GM12878 (cell line): ENCODE measurements at regions not wholly inside any gene's neighbourhood (a gene's known extent, or its start where the extent isn't known, plus 50 kb on each side); places are given as distances from the start of the nearest gene placed in this dataset.

Experiments used
- ATAC-seq: fragments of 200-7000 bp; cut with Tn5 transposase; 3 replicates; pipeline ENCODE4 v1.9.1; 2020; ENCODE audit warnings: mild to moderate bottlenecking, moderate library complexity
- BruUV-seq: library from RNA; stranded (reverse); fragments of 400-500 nt; replicated peaks from 2 replicates; lab custom pipeline; 2021; lab: Mats Ljungman, UMichigan
- CTCF ChIA-PET: fragments of 300-600 bp; sonication (Branson Sonifier 250); formaldehyde crosslinking; extraction: SDS; loops from one replicate; lab custom pipeline; 2021; ENCODE audit warnings: inconsistent platforms; lab: Yijun Ruan, JAX
- POLR2A ChIA-PET: fragments of 350-600 bp; formaldehyde crosslinking; extraction: SDS; loops from one replicate; lab custom pipeline; 2021; ENCODE audit warnings: inconsistent platforms; lab: Charles Lee
- RAD21 ChIA-PET: fragments of 300-600 bp; sonication (Branson Sonifier 250); formaldehyde crosslinking; loops from one replicate; lab custom pipeline; 2023; ENCODE audit warnings: antibody characterized with exemption; ENCODE audit not compliant: unreplicated experiment; lab: Charles Lee
- SMC1A ChIA-PET: fragments of 300-600 bp; sonication (Branson Sonifier 250); formaldehyde crosslinking; loops from one replicate; lab custom pipeline; 2023; ENCODE audit not compliant: unreplicated experiment, uncharacterized antibody; lab: Charles Lee
- DNase-seq: peaks from one replicate; pipeline ENCODE4 v3.0.0-alpha.2; 2011; ENCODE audit warnings: low read depth, low spot score
- FAIRE-seq: peaks from 3 replicates; lab custom pipeline; 2011; peaks lifted over from hg19 to GRCh38; lab: Jason Lieb, UNC
- H2AFZ ChIP-seq: 2 replicates; pipeline ENCODE4 v1.6.0; 2011; ENCODE audit warnings: low read depth, low read length, control low read depth; ENCODE audit not compliant: control insufficient read depth
- H3K27ac ChIP-seq: 2 replicates; pipeline ENCODE4 v1.5.1; 2011; ENCODE audit warnings: control low read depth; ENCODE audit not compliant: control insufficient read depth, insufficient read depth
- H3K27me3 ChIP-seq, 2 experiments: replicated peaks in 1 of 2; 2 replicates each; pipeline versions ENCODE4 v1.6.0 to v1.6.1; 2011; ENCODE audit warnings: low read length in 1 of 2; ENCODE audit not compliant: control insufficient read depth in 2 of 2, insufficient read depth in 2 of 2
- H3K36me3 ChIP-seq, 2 experiments: 2 replicates each; pipeline ENCODE4 v1.5.1; 2011; ENCODE audit warnings: low read length in 1 of 2; ENCODE audit not compliant: control insufficient read depth in 2 of 2, insufficient read depth in 2 of 2
- H3K4me1 ChIP-seq: 2 replicates; pipeline ENCODE4 v1.6.1; 2011; ENCODE audit warnings: mild to moderate bottlenecking, low read length, moderate library complexity, mixed read lengths; ENCODE audit not compliant: control insufficient read depth, insufficient read depth
- H3K4me2 ChIP-seq: 2 replicates; pipeline ENCODE4 v1.6.0; 2011; ENCODE audit warnings: control low read depth; ENCODE audit not compliant: control insufficient read depth, insufficient read depth
- H3K4me3 ChIP-seq: fragments of 200-600 bp; sonication (generic); 2 replicates; pipeline ENCODE4 v1.5.1; 2016
- H3K79me2 ChIP-seq: 2 replicates; pipeline ENCODE4 v1.6.0; 2011; ENCODE audit warnings: low read length; ENCODE audit not compliant: control insufficient read depth, insufficient read depth
- H3K9ac ChIP-seq: 2 replicates; pipeline ENCODE4 v1.8.0; 2011; ENCODE audit warnings: low read length, control low read depth, mixed read lengths; ENCODE audit not compliant: control insufficient read depth, insufficient read depth
- H3K9me3 ChIP-seq: replicated peaks from 3 replicates; pipeline ENCODE4 v1.5.1; 2011; ENCODE audit warnings: mild to moderate bottlenecking, low read length; ENCODE audit not compliant: control insufficient read depth, insufficient read depth
- H4K20me1 ChIP-seq: 2 replicates; pipeline ENCODE4 v1.6.0; 2011; ENCODE audit not compliant: control insufficient read depth, insufficient read depth
- PAX5 ChIP-seq: IDR thresholded peaks from 2 replicates; pipeline ENCODE4 v1.6.1; 2011; ENCODE audit warnings: low read depth, low read length, borderline replicate concordance
- TCF12 ChIP-seq: IDR thresholded peaks from 2 replicates; pipeline ENCODE4 v1.6.1; 2011; ENCODE audit warnings: low read depth, mild to moderate bottlenecking, low read length
- ZZZ3 ChIP-seq: IDR thresholded peaks from 2 replicates; pipeline ENCODE4 v1.6.1; 2011; ENCODE audit warnings: low read depth; ENCODE audit not compliant: control insufficient read depth, insufficient read length
- WGBS: methylation state at CpG from one replicate; pipeline ENCODE4 v1.1.6; 2016; ENCODE audit warnings: low lambda C conversion rate; ENCODE audit not compliant: insufficient replicate concordance, insufficient coverage; ENCODE audit errors: missing lambda C conversion rate; 5-methylcytosine and 5-hydroxymethylcytosine counted together
- in situ Hi-C: fragments of 300-500 bp; cut with MboI; formaldehyde crosslinking; loops from 9 replicates; pipeline ENCODE4 v1.14.3; 2018; ENCODE audit warnings: mixed read lengths
- intact Hi-C: fragments of 100-400 bp; cut with micrococcal nuclease; formaldehyde crosslinking; loops from one replicate; pipeline ENCODE4 v1.14.2; 2022; ENCODE audit not compliant: unreplicated experiment

DNA sequence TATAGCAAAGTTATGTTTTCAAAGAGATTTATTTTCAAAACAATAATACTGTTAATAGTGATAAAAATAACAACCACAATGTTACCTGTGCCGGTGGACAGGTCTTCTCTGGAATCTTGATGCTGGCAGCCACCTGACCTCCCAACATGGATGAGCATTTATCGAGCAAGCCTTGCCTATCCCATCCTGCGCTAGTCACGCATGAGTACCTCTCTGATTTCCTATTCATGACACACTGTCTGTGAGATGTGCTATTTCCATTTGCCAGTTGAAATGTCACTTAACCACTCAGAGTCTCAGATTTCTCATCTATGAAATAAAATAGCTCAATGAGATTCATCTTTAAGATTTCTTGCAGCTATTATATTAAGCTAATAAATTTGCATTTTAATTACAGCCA lies 341.2 kb upstream of the VWC2 start:
- ChIA-PET SMC1A (no interaction called here), RAD21 (no interaction called here), POLR2A (no interaction called here), CTCF (no interaction called here)
- no peak for ATAC-seq
- no peak overlapping the region for H3K4me2 ChIP-seq
- BruUV-seq, result no TSS peak
- H2AFZ ChIP-seq, result no peak overlapping the region
- H3K27ac ChIP-seq, result no peak overlapping the region
- no peaks in the 10 kb centered on the region for H3K36me3 ChIP-seq
- no peaks in the 10 kb centered on the region for H3K9me3 ChIP-seq
- H3K79me2 ChIP-seq, result no peaks in the 10 kb centered on the region
- H3K27me3 ChIP-seq, result no peaks in the 10 kb centered on the region
- H4K20me1 ChIP-seq, result no peaks in the 10 kb centered on the region
- DNase-seq, result no peak
- no peaks in the 10 kb centered on the region for H3K4me1 ChIP-seq
- intact Hi-C loops (no loop called here), in situ Hi-C loops (no loop called here)
- no peak for FAIRE-seq
- no peak overlapping the region for H3K4me3 ChIP-seq
- TF ChIP-seq ZZZ3 (no peak), PAX5 (peak; percentile 63; the same call in 1 of the 2 replicates)
- H3K9ac ChIP-seq, result no peak overlapping the region
- 17% methylated on average over 4 of the region's 4 CpGs for WGBS

DNA sequence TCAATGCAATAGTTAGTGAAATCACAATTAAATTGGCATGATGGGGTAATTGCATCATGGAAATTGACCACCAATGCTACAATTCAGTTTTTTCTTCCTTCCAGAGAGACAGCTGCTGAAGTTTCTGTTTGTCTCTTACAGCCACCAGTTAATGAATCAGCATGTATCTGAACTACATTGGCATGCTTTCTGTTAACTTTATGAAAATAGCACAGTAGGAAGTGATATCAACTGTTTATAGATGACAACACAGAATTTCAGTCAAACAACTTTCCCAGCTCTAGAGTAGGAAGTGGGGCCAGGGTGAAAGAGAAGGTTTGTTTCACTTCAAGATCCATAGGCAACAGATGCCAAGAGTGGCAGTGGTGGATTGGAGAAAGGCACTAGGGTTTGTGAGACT lies 339.6 kb upstream of the VWC2 start:
- ATAC-seq (no peak), FAIRE-seq (no peak), DNase-seq (no peak)
- in situ Hi-C loops, result no loop called here
- intact Hi-C loops, result no loop called here
- Histone ChIP-seq H3K4me2 (no peak overlapping the region), H3K79me2 (no peaks in the 10 kb centered on the region), H3K27ac (no peak overlapping the region), H3K4me3 (no peak overlapping the region), H3K36me3 (no peaks in the 10 kb centered on the region), H4K20me1 (no peaks in the 10 kb centered on the region), H3K27me3 (no peaks in the 10 kb centered on the region), H3K9me3 (no peaks in the 10 kb centered on the region), H3K4me1 (no peaks in the 10 kb centered on the region), H3K9ac (no peak overlapping the region), H2AFZ (no peak overlapping the region)
- ChIA-PET SMC1A (interaction anchor here (1.1 kb wide), 1 partner anchor 14 kb away, joined by 3 read pairs; no protein-coding TSS in a partner anchor), RAD21 (no interaction called here), POLR2A (no interaction called here), CTCF (interaction anchor here (1.2 kb wide), 1 partner anchor 11 kb away, joined by 5 read pairs; no protein-coding TSS in a partner anchor)
- BruUV-seq, result no TSS peak
- TF ChIP-seq TCF12, result no peak
